Aorta (tissue), 5 donors: ENCODE measurements at regions not wholly inside any gene's neighbourhood (a gene's known extent, or its start where the extent isn't known, plus 50 kb on each side); places are given as distances from the start of the nearest gene placed in this dataset.
A peak's percentile ranks its signal among the peaks of the same experiment; 100 is the strongest.

Experiments
- ATAC-seq: fragments of 200-7000 bp; cut with Tn5 transposase; one replicate; pipeline ENCODE4 v1.9.1; 2022; ENCODE audit warnings: moderate library complexity; ENCODE audit not compliant: low FRiP score
- DNase-seq, 2 donors: peaks; one replicate each; pipeline ENCODE4 v3.0.0-alpha.2; 2020
- H3K27ac ChIP-seq, 2 donors: one replicate each; pipeline ENCODE4 v1.5.1; 2013; ENCODE audit warnings: low read length in 2 of 2, mild to moderate bottlenecking in 2 of 2, moderate library complexity in 2 of 2, control low read depth in 1 of 2, inconsistent platforms in 1 of 2, low read depth in 1 of 2
- H3K27me3 ChIP-seq, 2 donors: one replicate each; pipeline ENCODE4 v1.6.1; 2013; ENCODE audit warnings: control low read depth in 1 of 2, low read length in 1 of 2, mild to moderate bottlenecking in 1 of 2, moderate library complexity in 1 of 2; ENCODE audit not compliant: insufficient read depth in 2 of 2, control insufficient read depth in 1 of 2
- H3K36me3 ChIP-seq, 2 donors: one replicate each; pipeline ENCODE4 v1.6.1; 2013; ENCODE audit warnings: control low read depth in 1 of 2, low read length in 1 of 2, mild to moderate bottlenecking in 1 of 2; ENCODE audit not compliant: insufficient read depth in 2 of 2, control insufficient read depth in 1 of 2
- H3K4me1 ChIP-seq, 2 donors: one replicate each; pipeline ENCODE4 v1.6.1; 2013; ENCODE audit warnings: low read length in 2 of 2, control low read depth in 1 of 2, mild to moderate bottlenecking in 1 of 2, moderate library complexity in 1 of 2; ENCODE audit not compliant: insufficient read depth in 2 of 2, control insufficient read depth in 1 of 2
- H3K4me3 ChIP-seq, 2 donors: one replicate each; pipeline ENCODE4 v1.5.1; 2013; ENCODE audit warnings: low read length in 2 of 2, control low read depth in 1 of 2, mild to moderate bottlenecking in 1 of 2
- H3K9me3 ChIP-seq: one replicate; pipeline ENCODE4 v1.6.1; 2013; ENCODE audit warnings: mild to moderate bottlenecking, low read length; ENCODE audit not compliant: control insufficient read depth
- WGBS, 2 donors: extraction: QIAGEN DNeasy Blood & Tissue Kit; methylation state at CpG; one replicate each; pipeline ENCODE4 v1.1.7; 2013; 5-methylcytosine and 5-hydroxymethylcytosine counted together
- intact Hi-C, 2 donors: fragments of 100-400 bp; cut with DNase I; formaldehyde crosslinking; loops; one replicate each; pipeline versions ENCODE4 v1.14.2 to v1.15.0; 2022
- donor health status: healthy with polysubstance abuse.
- donor health status: Bipolar disorder and iron deficiency.
- donor health status: DM: no; HTN: no; CAD: no.
- donor health status: DM: no; HTN: no; CAD: no.
- donor health status: DM: yes; HTN: yes; CAD: no.

DNA sequence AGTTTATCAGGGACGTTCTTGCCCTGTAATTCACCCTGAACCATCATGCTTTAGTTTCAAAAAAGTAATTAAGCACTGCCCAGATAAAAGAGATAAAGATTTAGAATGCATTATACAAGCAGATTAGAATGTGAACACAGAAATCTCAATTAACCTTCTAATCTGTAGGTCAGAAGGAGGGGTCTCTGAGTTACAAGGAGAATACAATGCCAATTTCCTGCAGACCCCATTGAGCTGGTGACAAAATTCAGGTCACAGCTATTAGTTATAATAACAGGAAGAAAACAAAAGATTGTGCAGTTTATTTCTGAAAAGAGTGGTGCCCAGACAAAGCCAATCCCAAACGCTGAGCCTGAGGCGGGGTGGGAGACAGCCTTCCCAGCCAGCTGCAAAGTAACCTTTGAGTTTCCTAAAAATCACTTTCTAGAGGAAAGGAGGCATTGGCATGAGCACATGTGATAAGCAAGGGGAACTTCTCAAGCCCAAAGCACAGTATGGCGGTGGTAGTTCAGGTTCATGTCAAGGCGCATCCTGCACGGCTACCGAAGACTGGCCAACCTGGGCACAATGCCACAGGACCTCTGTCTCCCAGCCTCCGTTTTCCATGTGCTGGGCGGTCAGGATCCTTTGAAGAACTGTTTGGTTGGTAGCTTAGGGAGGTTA, 192.5 kb downstream of the TTLL2 start:
- Histone ChIP-seq H3K4me3 (no peak overlapping the region), H3K36me3 (no peaks in the 10 kb centered on the region), H3K27ac (no peak overlapping the region), H3K4me1 (no peaks in the 10 kb centered on the region), H3K9me3 (no peaks in the 10 kb centered on the region), H3K27me3 (no peaks in the 10 kb centered on the region)
- WGBS, 2 donors, result 66 to 69% methylated on average over 9 of the region's 9 CpGs
- ATAC-seq, result no peak
- intact Hi-C loops, result no loop called here
- DNase-seq, result peak in 1 of 2 donors; percentile 33

DNA sequence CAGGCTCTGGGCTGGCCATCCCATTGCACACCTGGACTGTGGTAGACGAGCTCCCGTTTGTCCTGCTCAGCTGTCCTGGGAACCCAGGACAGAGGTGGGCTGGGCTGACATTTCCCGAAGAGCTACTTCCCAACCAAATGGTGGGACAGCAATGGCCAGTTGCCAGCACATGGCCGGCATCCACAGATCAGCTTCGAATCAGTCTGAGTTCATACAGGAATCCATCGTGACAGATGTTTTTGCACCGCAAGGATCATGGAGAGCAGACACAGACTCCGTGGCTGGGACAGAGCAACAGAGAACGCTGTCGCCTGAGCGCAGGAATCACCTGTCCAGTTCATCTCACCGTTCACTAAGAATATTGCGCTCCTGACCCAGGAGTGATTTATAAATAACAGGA, 198.5 kb downstream of the TTLL2 start:
- WGBS, 2 donors, result 94% methylated on average over 13 of the region's 13 CpGs
- Histone ChIP-seq H3K4me3 (no peak overlapping the region), H3K4me1 (no peaks in the 10 kb centered on the region), H3K36me3 (no peaks in the 10 kb centered on the region), H3K27me3 (no peaks in the 10 kb centered on the region), H3K27ac (no peak overlapping the region), H3K9me3 (no peaks in the 10 kb centered on the region)
- DNase-seq (no peak), ATAC-seq (no peak)
- intact Hi-C loops, result no loop called here

DNA sequence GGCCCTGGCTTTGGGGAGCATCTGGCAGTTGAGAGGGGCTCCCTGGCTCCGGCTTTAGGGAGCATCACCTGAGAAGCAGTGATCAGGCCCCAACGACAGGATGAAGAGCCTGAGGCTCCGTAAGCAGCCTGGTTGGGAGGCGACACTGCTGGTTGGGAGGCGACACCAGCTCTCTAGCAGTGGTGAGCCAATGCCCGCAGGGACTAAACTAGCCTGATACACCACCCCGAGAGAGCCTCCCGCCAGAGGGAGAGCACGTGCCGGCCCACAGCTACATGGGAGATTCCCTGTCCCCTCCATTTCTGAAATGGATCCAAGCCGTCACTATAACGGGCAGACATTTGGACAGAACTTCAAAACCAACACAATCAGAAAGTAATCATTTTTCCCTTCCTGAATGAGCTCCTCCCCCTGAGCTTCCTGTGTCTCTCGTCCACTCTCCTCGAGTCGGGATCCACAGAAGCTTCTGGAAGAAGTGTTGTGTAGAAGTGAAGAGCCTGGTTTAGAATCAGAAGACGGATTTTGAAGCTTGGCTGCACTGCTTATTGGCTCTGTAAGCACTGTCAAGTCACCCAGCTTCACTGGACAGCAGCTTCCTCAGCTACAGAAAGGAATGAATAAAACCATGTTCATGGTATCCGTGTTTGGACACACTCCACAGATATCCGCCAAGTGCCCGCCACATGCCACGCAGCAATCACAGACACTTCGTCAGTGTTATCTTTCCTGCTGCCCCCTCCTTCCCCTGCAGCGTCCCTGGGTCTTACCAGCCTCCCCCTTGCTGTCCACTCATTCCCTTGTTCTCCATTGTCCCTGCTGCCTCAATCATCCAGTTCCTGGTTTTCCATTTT, 199.6 kb downstream of the TTLL2 start:
- 82% methylated on average over 22 of the region's 22 CpGs for WGBS, 2 donors
- no peaks in the 10 kb centered on the region for H3K27me3 ChIP-seq
- ATAC-seq (no peak), DNase-seq (no peak)
- H3K4me1 ChIP-seq, result no peaks in the 10 kb centered on the region
- H3K9me3 ChIP-seq, result no peaks in the 10 kb centered on the region
- H3K4me3 ChIP-seq, result no peak overlapping the region
- no peak overlapping the region for H3K27ac ChIP-seq
- intact Hi-C loops, result no loop called here
- H3K36me3 ChIP-seq, result no peaks in the 10 kb centered on the region

GRCh38 chr6:167525774-167526173, 200.9 kb downstream of the TTLL2 start:
- ATAC-seq, result no peak
- intact Hi-C loops, result no loop called here
- WGBS, 2 donors, result 95 to 98% methylated on average over 6 of the region's 6 CpGs
- no peaks in the 10 kb centered on the region for H3K9me3 ChIP-seq
- H3K27ac ChIP-seq, result no peak overlapping the region
- H3K4me3 ChIP-seq, result no peak overlapping the region
- no peaks in the 10 kb centered on the region for H3K27me3 ChIP-seq
- no peaks in the 10 kb centered on the region for H3K36me3 ChIP-seq
- no peak for DNase-seq
- no peaks in the 10 kb centered on the region for H3K4me1 ChIP-seq

DNA sequence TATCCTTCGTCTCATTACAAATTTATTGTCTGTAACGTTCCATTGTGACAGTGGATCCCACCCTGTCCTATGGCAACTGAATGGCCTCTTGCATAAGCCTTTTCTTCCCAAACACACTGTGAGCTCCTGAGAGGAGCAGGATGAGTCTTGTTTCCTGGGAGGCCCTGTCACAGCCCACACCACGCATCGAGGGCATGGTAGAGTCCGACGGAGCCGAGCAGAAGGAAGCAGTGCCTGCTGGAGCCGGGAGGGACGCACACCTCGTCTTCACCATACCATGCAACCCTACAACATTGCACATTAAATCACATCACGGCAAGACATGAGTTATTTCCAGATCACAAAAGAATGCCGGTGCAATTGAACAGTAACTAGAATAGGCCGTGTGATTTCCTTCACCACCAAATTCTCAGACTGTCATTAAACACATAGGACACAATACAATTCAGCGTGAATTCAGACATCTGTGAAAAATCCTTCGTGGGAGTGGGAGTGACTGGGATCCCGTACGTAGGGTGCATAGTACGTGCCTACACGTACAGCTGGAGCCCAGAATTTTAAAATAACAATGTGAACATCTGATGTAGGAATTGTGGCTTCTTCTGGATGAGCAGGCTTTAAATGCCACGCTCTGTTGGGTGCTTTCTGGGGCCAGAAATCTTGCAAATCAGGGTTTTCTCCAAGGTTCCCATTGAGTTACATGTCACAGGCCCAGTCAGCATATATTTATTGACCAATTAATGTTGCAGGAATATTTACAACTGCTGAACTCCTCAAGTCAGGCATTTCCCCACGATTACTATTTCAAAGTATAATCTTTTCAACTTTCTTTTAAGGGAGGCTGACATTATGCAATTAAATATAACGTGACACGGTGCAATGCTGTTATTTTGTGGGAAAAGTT, 201.8 kb downstream of the TTLL2 start:
- no peaks in the 10 kb centered on the region for H3K9me3 ChIP-seq
- intact Hi-C loops, result no loop called here
- 91% methylated on average over 23 of the region's 23 CpGs for WGBS, 2 donors
- ATAC-seq, result no peak
- no peaks in the 10 kb centered on the region for H3K36me3 ChIP-seq
- H3K27ac ChIP-seq, result no peak overlapping the region
- no peaks in the 10 kb centered on the region for H3K4me1 ChIP-seq
- no peaks in the 10 kb centered on the region for H3K27me3 ChIP-seq
- H3K4me3 ChIP-seq, result no peak overlapping the region
- no peak for DNase-seq

DNA sequence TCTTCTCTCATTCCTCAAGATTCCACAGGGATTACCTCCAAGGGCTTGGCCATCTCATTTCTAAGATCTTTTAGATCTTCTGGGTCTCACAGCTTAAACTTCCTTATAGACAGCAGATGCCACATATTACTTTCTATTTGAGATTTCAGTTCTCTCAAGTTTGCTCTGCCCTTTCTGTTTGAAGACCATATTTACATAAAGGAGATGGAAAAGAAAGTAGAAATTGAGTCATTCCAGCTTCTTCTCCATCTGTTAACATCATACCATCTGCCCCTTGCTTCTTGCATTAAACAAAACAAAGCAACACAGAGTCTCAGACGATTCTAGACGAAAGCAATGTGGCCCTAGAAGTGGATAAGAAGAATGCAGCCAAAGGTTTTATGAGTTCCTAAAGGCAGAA, 203.4 kb downstream of the TTLL2 start:
- H3K4me3 ChIP-seq, result no peak overlapping the region
- DNase-seq (no peak), ATAC-seq (no peak)
- no peaks in the 10 kb centered on the region for H3K36me3 ChIP-seq
- WGBS, 2 donors, result 78 to 80% methylated on average over 2 of the region's 2 CpGs
- intact Hi-C loops, result no loop called here
- no peak overlapping the region for H3K27ac ChIP-seq
- no peaks in the 10 kb centered on the region for H3K4me1 ChIP-seq
- no peaks in the 10 kb centered on the region for H3K9me3 ChIP-seq
- no peaks in the 10 kb centered on the region for H3K27me3 ChIP-seq

GRCh38 chr6:167528976-167529375, 204.1 kb downstream of the TTLL2 start:
- no peaks in the 10 kb centered on the region for H3K36me3 ChIP-seq
- no peaks in the 10 kb centered on the region for H3K9me3 ChIP-seq
- WGBS, 2 donors, result 79 to 80% methylated on average over 6 of the region's 6 CpGs
- no peaks in the 10 kb centered on the region for H3K4me1 ChIP-seq
- no peak overlapping the region for H3K4me3 ChIP-seq
- H3K27me3 ChIP-seq, result no peaks in the 10 kb centered on the region
- intact Hi-C loops, result no loop called here
- no peak for ATAC-seq
- H3K27ac ChIP-seq, result no peak overlapping the region
- DNase-seq, result no peak

GRCh38 chr6:167529444-167530335, 204.8 kb downstream of the TTLL2 start:
- no peak for ATAC-seq
- Histone ChIP-seq H3K9me3 (no peaks in the 10 kb centered on the region), H3K36me3 (no peaks in the 10 kb centered on the region), H3K4me3 (no peak overlapping the region), H3K27me3 (no peaks in the 10 kb centered on the region), H3K4me1 (no peaks in the 10 kb centered on the region), H3K27ac (no peak overlapping the region)
- intact Hi-C loops, result no loop called here
- 92 to 94% methylated on average over 11 of the region's 11 CpGs for WGBS, 2 donors
- DNase-seq, result no peak
